Hepatocyte (in vitro differentiated cells): ENCODE measurements at regions not wholly inside any gene's neighbourhood (a gene's known extent, or its start where the extent isn't known, plus 50 kb on each side); places are given as distances from the start of the nearest gene placed in this dataset.

ENCODE experiments used
- DNase-seq: peaks from one replicate; pipeline ENCODE4 v3.0.0-alpha.2; 2016; ENCODE audit warnings: low spot score
- H2AFZ ChIP-seq: fragments of 200-600 bp; sonication (generic); 2 replicates; pipeline ENCODE4 v1.6.0; 2016; ENCODE audit warnings: antibody characterized with exemption, mild to moderate bottlenecking
- H3K27ac ChIP-seq: fragments of 200-600 bp; sonication (generic); 2 replicates; pipeline ENCODE4 v1.5.1; 2016; ENCODE audit warnings: mild to moderate bottlenecking
- H3K27me3 ChIP-seq: fragments of 200-600 bp; sonication (generic); 2 replicates; pipeline ENCODE4 v1.6.1; 2016
- H3K36me3 ChIP-seq: fragments of 200-600 bp; sonication (generic); replicated peaks from 2 replicates; pipeline ENCODE4 v1.5.1; 2016; ENCODE audit warnings: low read depth; ENCODE audit not compliant: insufficient read depth
- H3K4me1 ChIP-seq: fragments of 200-600 bp; sonication (generic); 2 replicates; pipeline ENCODE4 v1.5.1; 2016; ENCODE audit warnings: mild to moderate bottlenecking, moderate library complexity; ENCODE audit not compliant: insufficient read depth
- H3K4me2 ChIP-seq: fragments of 200-600 bp; sonication (generic); 2 replicates; pipeline ENCODE4 v1.6.0; 2016
- H3K4me3 ChIP-seq: fragments of 200-600 bp; sonication (generic); 2 replicates; pipeline ENCODE4 v1.5.1; 2016; ENCODE audit warnings: mild to moderate bottlenecking
- H3K79me2 ChIP-seq: fragments of 200-600 bp; sonication (generic); 2 replicates; pipeline ENCODE4 v1.6.0; 2017; ENCODE audit warnings: mild to moderate bottlenecking
- H3K9me2 ChIP-seq: fragments of 200-600 bp; sonication (generic); replicated peaks from 2 replicates; pipeline ENCODE4 v1.6.0; 2017; ENCODE audit warnings: mild to moderate bottlenecking; ENCODE audit not compliant: insufficient read depth
- H3K9me3 ChIP-seq: fragments of 200-600 bp; sonication (generic); 2 replicates; pipeline ENCODE4 v1.5.1; 2016; ENCODE audit warnings: low read depth, mild to moderate bottlenecking
- H4K20me1 ChIP-seq: fragments of 200-600 bp; sonication (generic); 2 replicates; pipeline ENCODE4 v1.6.0; 2016; ENCODE audit warnings: mild to moderate bottlenecking; ENCODE audit not compliant: insufficient read depth, poor library complexity, severe bottlenecking
- CTCF ChIP-seq: fragments of 200-600 bp; sonication (generic); IDR thresholded peaks from 2 replicates; pipeline ENCODE4 v1.5.1; 2016; ENCODE audit warnings: antibody characterized with exemption, mild to moderate bottlenecking; ENCODE audit not compliant: poor library complexity
- EZH2 ChIP-seq: fragments of 200-600 bp; sonication (generic); IDR thresholded peaks from 2 replicates; pipeline ENCODE4 v1.6.1; 2016; ENCODE audit warnings: antibody characterized with exemption, mild to moderate bottlenecking, borderline replicate concordance
- EZH2phosphoT487 ChIP-seq: fragments of 200-600 bp; sonication (generic); IDR thresholded peaks from one replicate; pipeline ENCODE4 v1.6.1; 2018; ENCODE audit warnings: antibody characterized with exemption, mild to moderate bottlenecking, low read depth, moderate library complexity; ENCODE audit not compliant: unreplicated experiment, severe bottlenecking
- WGBS: methylation state at CpG from one replicate; pipeline ENCODE4 v1.1.6; 2016; ENCODE audit warnings: low lambda C conversion rate; ENCODE audit errors: missing lambda C conversion rate; 5-methylcytosine and 5-hydroxymethylcytosine counted together

DNA sequence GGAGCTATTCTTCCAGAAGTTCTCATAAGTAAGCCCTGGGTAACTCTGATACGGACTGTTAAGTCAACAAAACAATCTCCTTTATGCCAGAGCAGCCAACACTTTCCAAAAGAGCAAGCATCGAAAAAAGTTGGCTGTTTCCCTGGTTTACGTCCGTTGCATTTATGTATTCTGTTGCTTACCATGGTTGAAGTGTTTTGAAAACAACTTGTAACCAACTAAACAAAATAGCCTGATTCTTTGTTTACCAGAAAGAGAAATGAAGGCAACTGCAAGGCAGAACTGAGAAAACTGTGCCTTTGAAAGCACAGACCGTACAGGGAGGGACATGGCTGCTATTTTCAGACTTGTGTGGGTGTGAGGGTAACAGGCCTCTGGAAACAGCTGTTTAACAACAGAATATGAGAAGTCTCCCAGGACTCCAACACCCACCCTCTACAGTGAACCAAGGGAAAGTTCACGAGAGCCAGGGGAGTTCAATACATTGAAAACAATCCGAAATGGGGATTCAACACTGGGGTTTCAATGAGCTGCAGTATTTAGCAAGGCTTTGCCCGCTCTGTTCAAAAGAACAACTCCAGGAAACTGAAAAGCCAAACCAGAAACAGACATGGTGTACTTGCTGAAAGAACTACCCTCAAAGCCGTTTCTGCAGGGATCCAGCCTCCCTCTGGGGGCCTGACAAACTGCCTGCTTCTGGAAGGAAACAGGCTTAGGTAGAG, 95.8 kb upstream of the EGFL6 start:
- WGBS, result 52% methylated on average over 9 of the region's 9 CpGs
- Histone ChIP-seq H3K36me3 (no peaks in the 10 kb centered on the region), H3K4me3 (no peak overlapping the region), H3K27ac (peak overlapping the region; percentile 77), H4K20me1 (no peaks in the 10 kb centered on the region), H2AFZ (peak overlapping the region; percentile 50), H3K27me3 (no peaks in the 10 kb centered on the region), H3K9me3 (no peaks in the 10 kb centered on the region), H3K4me2 (peak overlapping the region; percentile 57), H3K9me2 (no peaks in the 10 kb centered on the region), H3K79me2 (no peaks in the 10 kb centered on the region), H3K4me1 (peaks cover 13% of the 10 kb centered on the region)
- TF ChIP-seq EZH2phosphoT487, result no peak
- TF ChIP-seq EZH2, result no peak
- TF ChIP-seq CTCF, result no peak
- DNase-seq, result no peak

DNA sequence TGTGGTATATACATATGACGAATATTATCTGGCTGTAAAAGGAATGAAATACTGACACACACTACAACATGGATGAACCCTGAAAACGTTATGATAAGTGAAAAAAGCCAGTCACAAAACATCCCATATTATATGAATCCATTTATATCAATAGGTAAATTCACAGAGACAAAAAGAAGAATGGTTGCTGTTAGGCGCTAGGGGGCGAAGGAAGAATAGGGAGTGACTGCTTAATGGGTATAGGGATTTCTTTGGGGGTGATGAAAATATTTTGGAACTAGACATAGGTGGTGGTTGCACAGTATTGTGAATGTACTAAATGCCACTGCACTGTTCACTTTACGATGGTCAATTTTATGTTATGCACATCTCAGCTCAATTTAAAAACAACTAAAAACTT, 96.4 kb upstream of the EGFL6 start:
- peak overlapping the region; percentile 77 for H3K27ac ChIP-seq

GRCh38 chrX:13471269-13471668, 98.1 kb upstream of the EGFL6 start:
- Histone ChIP-seq H3K79me2 (no peaks in the 10 kb centered on the region), H3K9me2 (no peaks in the 10 kb centered on the region), H3K36me3 (no peaks in the 10 kb centered on the region), H4K20me1 (no peaks in the 10 kb centered on the region), H3K9me3 (no peaks in the 10 kb centered on the region), H2AFZ (no peak overlapping the region), H3K27ac (no peak overlapping the region), H3K4me1 (peaks cover 13% of the 10 kb centered on the region), H3K4me3 (no peak overlapping the region), H3K4me2 (no peak overlapping the region), H3K27me3 (no peaks in the 10 kb centered on the region)
- no peak for TF ChIP-seq CTCF
- DNase-seq, result no peak
- WGBS, result 91% methylated on average over 3 of the region's 3 CpGs

More for the DNA sequence above, 96.4 kb upstream of the EGFL6 start:
- Histone ChIP-seq H3K4me2 (peak overlapping the region; percentile 57), H3K4me1 (peaks cover 13% of the 10 kb centered on the region), H3K36me3 (no peaks in the 10 kb centered on the region), H3K27me3 (no peaks in the 10 kb centered on the region), H2AFZ (peak overlapping the region; percentile 50), H3K79me2 (no peaks in the 10 kb centered on the region), H3K9me2 (no peaks in the 10 kb centered on the region), H3K9me3 (no peaks in the 10 kb centered on the region), H4K20me1 (no peaks in the 10 kb centered on the region), H3K4me3 (no peak overlapping the region)
- WGBS, result 74% methylated on average over 5 of the region's 5 CpGs
- TF ChIP-seq EZH2 (no peak), EZH2phosphoT487 (no peak), CTCF (no peak)
- DNase-seq, result no peak

DNA sequence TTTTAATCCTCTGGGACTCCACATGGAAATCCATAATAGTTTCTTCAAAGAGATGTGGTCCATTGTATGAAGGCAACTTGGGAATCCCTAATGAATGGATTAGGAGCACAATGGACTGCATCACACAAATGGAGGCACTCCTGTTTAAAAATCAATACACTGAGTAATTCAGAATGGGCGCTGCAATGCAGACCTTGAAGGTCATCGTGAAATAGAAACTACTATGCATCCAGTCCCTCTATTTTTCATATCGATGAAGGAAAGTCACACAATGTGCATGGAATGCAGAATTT, 98.8 kb upstream of the EGFL6 start:
- Histone ChIP-seq H3K36me3 (no peaks in the 10 kb centered on the region), H3K27ac (no peak overlapping the region), H4K20me1 (no peaks in the 10 kb centered on the region), H3K27me3 (no peaks in the 10 kb centered on the region), H3K9me2 (no peaks in the 10 kb centered on the region), H3K4me2 (no peak overlapping the region), H3K9me3 (no peaks in the 10 kb centered on the region), H3K4me3 (no peak overlapping the region), H3K79me2 (no peaks in the 10 kb centered on the region), H3K4me1 (peaks cover 13% of the 10 kb centered on the region), H2AFZ (no peak overlapping the region)
- no peak for DNase-seq
- 97% methylated on average over 3 of the region's 3 CpGs for WGBS
- TF ChIP-seq EZH2 (no peak), CTCF (no peak), EZH2phosphoT487 (no peak)
